Activated CD4-positive, alpha-beta T cell treated with anti-CD3 and anti-CD28 coated beads, Interleukin-2, Interleukin-4, amounts not matched to agents 100 ng/mL and 50 ng/mL, durations not matched to agents 16 hours and 8 hours (primary cell): ENCODE measurements at regions not wholly inside any gene's neighbourhood (a gene's known extent, or its start where the extent isn't known, plus 50 kb on each side); places are given as distances from the start of the nearest gene placed in this dataset.
"Not testable (repeated sequence)": the region's sequence is repeated elsewhere in the genome, so short reads cannot be mapped to it uniquely, and the experiment has no call there.

Experiments used
- DNase-seq: peaks from one replicate; pipeline ENCODE4 v3.0.0-alpha.2; 2020; ENCODE audit warnings: low spot score

DNA sequence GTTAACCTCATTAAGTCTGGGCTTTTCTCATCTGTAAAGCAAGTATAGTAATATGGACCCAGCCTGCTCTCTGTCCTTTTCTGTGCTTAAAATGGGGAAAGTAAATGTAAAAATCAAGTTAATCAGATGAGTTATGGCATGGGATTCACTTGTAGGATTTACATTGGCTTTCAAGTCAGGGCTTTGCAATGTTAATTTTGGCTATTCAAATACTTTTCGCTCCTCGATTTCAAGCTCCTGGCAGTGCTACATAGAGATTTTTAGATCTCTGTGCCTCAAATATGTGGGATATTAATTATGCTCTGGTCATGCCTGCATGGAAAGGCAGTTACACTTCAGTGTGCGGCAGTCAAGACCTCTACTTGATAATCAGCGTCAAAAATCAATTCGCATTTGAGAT is 709.8 kb downstream of the LTN1 start:
- no peak for DNase-seq

DNA sequence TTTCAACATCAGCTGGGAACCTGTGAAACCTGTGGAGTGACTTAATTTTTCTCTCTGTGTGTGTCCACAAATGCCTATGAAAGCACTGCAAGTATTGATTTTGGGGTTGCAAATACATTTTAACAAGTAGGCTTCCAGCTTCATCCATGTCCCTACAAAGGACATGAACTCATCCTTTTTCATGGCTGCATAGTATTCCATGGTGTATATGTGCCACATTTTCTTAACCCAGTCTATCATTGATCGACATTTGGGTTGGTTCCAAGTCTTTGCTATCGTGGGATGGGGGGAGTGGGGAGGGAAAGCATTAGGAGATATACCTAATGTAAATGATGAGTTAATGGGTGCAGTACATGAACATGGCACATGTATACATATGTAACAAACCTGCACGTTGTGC is 711.3 kb downstream of the LTN1 start:
- DNase-seq, result not testable (repeated sequence)

DNA sequence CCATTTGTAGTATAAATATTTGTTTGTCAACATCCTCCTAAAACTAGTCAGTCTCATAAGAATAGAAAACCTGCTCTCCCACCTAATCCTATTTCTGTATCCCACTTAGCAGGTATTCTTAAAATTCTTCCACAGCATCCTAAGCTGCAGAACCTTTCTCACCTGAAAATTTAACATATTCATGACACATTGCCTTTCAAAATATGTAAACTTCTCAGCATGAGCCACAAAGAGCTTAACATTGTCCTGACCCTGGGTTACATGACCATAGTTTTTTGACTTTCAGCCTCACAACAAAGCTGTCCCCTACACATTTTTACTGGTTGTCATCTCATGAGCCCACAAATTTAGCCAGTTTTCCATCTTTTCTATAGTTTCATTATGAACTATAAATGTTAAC is 712.1 kb downstream of the LTN1 start:
- no peak for DNase-seq

DNA sequence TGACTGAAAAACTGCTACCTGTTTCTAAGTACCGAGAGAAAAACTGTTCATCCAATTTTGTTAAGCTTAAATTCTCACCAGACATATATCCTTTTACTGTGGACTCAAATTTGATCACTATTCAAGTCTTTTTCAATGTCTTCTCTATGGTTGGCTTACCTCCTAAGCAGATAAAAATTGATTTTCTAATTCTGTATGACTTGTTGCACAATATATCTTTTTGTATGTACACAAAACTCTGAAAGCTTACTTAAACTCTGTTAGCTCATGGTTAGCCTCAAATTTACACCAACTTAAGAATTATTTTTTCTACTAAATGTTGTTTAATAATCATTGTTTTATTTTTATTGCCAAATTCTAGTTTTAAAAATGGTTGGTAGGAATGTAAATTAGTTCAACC is 715.4 kb downstream of the LTN1 start:
- DNase-seq, result no peak

DNA sequence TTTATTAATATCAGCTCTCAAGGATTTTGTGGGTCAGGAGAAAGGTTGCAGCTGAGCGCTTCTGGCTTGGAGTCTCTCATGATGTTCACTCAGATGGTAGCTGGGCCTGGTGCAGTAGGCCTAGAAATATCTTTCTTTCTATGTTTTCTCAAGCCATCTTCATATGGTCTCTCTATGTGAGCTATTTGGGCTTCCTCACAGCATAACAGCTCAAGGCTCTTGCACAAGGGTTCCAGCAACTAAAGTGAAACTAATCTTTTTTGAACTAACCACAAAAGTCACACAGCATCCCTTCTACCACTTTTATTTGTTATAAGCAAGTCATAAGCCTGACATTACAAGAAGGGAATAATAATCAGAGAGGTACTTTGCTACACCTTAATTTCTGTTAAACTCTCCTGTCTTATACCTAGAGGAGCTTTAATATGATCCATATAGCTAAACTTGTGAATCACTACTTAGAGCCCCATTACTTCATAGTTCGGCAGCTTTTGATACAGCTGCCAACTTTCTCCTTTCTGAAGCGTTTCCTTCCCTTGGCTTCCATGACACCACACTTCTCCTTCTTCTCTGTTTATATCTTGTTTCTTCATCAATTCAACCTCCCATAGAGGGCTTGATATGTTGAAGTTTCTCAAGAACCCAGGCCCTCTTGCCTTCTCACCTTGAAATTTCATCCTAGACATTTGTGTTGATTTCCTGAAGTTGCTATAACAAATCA is 720.2 kb downstream of the LTN1 start:
- DNase-seq, result no peak

DNA sequence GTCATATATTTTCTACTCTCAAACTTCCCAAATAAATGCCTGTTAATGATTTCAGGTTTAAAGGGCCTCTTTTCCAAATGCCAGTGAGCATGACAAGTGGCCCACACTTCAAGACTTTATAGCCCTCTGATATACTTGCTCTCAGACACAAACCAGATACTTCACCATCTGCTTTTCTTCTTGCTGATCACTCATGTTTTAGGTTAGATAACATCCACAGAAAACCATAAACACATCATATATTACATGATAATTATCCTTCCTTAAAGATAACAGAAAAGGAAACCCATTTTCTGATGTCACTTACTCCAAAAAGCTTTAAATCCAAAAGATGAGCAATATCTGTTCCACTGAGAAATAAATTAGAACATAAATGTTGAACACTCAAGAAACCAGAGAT is 723.5 kb downstream of the LTN1 start:
- no peak for DNase-seq

DNA sequence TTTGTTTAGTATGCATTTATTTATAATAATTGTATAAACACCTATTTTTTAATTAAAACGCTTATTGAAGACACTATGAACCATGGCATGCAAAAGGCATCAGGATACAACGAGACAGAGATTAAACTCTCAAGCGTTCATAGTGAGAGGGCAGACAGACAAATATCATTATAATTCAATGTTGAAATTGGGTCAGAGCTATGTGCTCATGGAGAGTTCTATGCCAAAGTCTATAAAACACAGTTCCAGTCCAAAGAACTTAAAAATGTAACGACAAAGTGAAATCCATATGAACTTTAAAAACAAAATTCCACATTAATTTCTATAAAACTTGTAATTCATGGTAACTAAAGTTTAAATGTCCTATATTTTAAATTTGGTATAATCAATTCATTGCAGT is 724.0 kb downstream of the LTN1 start:
- no peak for DNase-seq

DNA sequence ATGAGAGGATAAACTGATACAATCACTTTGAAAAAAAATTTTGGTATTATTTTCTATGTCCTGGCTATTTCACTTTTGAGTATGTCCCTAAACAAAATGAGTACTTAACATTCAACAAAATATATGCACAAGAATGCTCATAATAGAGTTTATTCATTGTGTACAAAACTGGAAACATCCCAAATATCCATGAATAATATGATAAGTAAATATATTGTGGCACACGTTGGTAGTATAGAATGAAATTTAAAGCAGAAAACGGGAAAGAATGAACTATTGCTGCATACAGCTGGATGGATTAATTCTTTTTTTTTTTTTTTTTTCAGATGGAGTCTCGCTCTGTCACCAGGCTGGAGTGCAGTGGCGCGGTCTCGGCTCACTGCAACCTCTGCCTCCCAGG is 725.2 kb downstream of the LTN1 start:
- no peak for DNase-seq

DNA sequence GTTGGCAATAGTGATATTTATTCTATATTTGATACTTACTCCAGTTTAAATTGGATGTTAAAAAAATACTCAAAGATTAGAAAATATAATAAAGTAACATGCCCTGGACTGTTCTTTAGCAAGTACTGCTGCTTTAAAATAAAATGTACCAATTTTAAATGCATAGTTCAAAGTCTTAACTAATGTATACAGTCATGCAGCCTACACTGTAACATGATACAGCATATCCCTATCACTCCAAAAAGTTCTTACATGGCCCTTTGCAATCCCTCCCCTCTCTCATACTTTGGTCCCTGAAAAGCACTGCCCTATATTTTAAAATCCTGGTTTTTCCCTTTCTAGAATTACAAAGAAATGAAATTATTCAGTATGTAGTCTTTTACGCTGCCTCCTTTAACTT is 726.6 kb downstream of the LTN1 start:
- no peak for DNase-seq

DNA sequence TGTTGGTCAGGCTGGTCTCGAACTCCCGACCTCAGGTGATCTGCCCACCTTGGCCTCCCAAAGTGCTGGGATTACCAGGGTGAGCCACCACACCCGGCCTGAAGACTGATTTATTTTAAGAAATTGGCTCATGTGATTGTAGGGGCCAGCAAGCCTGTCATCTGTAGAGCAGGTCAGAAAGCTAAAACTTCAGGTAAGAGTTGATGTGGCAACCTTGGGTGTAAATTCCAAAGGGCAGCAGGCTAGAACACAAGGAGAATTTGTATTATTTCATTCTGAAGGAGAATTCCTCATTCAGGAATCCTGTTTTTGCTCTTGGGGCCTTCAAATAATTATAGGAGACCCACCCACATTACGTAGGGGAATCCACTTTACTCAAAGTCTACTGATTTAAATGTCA is 728.7 kb downstream of the LTN1 start:
- no peak for DNase-seq

DNA sequence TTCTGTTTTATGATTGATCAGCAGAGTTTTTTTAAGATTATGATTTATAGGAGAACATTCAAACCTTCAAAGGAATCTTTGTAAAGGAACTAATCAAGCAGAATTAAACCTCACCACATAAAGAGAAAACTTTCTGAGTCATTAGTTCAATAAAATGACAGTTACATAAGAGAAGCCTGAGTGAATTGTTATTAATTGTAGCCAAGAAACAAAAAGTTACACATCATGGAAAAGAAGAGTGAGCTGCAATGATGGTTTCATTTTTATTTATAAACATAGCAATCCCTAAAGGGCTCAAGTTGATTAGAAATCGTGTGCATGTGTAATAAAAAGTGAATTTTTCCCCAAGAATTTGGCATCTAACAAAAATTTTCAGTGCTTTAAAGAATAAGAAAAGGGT is 731.4 kb downstream of the LTN1 start:
- no peak for DNase-seq

DNA sequence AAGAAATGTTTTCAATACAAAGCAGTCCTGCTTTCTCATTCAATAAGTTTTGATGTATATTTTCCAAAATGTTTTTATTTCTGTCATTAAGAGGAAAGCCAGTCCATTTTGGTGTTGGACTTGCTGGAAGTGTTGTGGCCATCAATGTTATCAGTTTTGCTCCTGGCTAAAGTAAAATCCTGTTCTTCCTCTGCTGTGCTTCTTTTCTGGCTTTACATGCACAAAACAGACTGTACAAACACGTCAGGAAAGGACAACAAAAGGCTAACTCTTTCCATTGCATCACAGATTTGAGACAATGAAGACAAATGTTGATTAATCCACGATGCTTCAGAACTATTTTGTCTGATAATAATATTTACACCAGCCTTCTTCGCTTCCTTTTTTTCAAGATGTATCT is 735.4 kb downstream of the LTN1 start:
- DNase-seq, result no peak

DNA sequence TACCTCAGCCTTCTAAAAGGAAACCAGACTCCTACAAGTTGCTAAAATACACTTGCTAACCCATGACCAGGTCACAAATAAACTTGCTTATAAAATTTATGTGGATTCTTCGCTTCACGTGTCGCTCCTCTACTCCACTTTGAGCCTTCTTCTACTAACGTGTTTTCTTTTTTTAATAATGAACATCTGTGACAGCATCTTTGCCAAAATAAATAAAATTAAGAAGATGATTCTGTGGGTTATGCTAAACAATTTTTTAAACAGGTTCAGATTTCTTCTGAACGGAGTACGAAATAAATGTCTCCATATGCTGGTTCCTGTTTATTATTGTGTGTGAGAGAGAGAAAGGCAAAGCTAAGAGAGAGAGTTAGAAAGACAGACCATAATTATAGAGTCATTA is 735.8 kb downstream of the LTN1 start:
- no peak for DNase-seq

DNA sequence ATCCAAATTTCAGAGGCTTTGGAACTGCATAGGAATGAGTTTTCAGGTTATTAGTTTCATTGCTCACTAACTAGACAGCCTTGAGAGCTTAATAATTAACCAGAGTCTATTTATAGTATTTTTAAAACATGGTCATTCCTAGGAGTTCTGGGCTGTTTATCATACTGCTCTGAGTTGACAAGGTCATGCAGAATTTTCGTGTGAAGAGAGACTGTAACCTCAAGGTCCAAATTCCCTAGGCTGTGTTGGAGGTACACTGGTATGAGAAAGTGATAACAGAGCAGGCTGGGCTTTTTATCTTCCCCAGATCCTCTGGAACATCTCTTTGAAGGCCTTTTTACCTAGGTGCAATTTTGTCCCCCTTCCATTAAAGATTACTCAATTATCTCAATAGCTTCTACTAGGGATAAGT is 736.3 kb downstream of the LTN1 start:
- DNase-seq, result no peak

DNA sequence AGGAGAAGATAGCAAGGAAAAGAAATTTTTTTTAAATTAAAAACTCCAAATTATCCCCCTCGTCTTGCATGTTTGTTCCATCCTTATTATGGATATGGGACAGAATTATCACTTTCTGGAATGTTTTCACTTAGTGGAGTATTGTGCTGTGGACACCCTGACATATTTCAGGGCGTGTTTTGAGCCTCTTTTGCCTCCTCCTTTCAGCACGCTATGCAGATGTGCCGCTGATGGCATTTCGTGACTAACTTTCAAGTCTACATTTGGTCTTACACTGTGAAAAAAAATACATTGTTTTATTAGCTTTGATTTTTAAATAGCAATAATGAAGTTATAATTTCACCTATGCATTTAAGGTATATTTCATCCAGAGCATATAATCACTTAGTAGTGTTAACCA is 738.7 kb downstream of the LTN1 start:
- DNase-seq, result no peak

DNA sequence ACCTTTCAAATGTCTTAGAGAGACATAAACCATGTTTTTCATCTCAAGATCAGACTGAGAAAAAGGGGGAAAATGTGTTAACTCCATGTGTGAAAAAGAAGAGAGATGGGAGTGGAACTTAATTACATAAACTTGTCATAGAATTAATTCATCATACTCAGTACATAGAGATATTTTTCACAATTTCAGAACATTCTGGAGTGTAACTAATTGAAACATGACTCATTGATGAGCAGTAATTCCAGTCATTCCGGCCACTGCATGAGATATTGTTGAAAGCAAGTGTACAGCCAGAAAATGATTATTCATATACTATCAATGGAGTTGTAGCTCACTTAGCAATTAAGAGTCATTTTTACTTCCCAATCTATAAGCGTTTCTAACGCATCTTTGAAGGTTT is 739.3 kb downstream of the LTN1 start:
- no peak for DNase-seq

DNA sequence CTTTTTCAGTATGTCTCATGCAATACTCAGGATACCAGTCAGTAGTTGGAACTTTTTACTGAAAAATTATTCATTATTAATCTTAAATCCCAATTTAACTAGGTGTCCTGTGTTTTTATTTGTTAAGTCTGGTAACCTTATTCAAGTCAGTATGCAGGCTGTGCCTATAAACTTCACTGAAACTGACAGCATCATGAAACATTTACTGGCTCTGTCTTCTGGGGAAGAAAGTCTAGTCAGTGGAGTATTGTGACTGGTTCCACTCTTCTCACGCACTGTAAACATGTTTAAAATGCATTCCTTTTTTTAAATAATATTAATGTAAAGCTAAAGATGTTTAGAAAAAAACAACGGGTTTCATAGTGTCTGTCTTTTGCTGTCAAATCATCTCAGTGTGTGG is 739.7 kb downstream of the LTN1 start:
- no peak for DNase-seq

DNA sequence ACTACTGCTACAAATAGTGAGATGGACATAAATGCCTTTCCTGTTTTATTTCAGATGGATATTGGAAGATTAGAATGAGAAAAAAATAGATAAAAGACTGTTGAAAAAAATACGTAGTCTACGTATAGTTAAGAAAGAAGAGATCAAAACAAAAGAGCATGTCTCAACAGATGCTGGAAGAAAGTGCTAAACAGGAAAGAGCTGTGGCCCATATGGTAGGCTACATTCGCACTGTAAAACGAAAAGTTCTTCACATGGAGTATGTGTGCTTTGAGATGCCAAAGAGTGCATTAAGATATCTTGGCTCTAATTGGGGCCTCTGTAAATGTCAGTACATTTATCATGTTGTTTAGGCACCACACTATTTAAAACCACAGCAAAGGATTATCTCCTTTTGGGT is 741.7 kb downstream of the LTN1 start:
- DNase-seq, result no peak

DNA sequence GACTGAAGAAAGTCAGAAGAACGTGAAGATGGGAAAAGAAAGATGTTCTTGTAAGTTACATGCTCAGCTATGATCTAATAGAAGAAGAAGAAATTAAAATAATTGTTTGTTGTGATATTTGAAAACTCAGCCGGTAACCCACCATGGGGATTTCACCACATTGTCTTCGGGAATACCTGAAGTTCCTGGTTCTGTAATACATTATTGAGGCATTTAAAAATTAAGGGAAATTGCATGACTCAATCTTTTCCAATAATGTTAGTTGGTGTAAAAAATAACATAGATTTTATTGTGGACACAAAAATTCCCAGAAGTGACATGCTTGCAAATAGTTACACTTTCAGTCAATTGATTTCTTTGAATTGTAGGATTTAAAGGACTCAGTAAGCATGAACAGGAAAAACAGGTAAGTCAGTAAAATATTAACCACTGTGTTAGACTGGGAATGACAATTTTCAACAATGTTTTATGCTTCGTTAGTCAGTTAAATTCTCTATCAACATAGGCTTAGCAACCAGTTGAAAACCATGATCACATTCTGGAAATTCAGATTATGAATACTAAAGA is 745.1 kb downstream of the LTN1 start:
- no peak for DNase-seq

DNA sequence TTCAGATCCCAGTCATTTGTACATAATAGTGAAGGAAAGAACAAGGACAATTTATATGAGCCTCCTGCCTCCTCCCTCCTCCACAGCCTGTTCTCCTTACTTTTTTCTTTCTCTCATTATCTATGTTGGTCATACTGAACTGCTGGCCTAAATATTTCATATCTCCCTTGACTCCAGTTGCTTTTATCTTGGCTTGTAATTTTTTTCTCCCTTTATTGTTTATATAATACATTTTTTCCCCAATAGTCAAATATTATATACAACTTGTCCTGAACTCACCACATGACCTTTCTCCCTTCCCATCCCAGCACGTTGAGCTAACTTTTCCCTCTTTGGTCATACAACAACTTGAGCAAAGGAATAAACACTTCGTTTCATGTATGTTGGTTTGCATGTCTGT is 752.1 kb downstream of the LTN1 start:
- no peak for DNase-seq

DNA sequence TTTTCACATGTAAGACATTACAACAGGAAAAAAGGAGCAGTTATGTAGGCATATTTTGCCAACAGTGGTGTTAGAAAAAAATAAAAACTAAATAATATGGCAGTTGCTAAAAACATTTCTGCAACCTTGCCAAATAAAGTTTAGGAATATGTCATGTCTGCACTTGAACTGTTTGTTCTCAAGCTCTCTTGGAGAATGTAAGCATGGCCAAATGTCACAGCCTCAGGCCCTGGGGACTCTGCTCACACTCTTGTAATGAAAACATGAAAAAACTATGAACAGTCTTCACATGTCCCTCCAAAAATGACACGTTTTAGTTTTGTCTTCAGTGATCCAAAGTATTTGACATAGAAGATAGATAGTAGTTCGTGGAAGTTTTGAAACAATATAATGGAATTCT is 753.3 kb downstream of the LTN1 start:
- DNase-seq, result no peak

DNA sequence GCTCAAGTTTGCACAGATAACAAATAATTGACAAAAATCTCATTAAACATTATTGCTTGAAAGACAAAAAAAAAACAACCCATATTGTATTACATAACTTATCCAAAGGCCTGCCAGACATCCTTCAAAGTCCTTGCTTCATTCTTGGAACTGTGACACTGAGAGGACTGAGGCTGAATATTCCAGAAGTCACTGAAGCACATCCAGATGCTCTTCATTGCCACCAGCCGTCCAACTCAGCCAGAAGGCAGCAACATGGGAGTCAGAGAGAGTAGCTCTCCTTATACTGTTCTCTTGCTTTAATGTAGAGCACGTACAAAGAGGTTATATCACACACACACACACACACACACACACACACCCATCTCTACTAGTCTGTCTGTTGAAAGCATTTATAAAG is 755.0 kb downstream of the LTN1 start:
- no peak for DNase-seq

DNA sequence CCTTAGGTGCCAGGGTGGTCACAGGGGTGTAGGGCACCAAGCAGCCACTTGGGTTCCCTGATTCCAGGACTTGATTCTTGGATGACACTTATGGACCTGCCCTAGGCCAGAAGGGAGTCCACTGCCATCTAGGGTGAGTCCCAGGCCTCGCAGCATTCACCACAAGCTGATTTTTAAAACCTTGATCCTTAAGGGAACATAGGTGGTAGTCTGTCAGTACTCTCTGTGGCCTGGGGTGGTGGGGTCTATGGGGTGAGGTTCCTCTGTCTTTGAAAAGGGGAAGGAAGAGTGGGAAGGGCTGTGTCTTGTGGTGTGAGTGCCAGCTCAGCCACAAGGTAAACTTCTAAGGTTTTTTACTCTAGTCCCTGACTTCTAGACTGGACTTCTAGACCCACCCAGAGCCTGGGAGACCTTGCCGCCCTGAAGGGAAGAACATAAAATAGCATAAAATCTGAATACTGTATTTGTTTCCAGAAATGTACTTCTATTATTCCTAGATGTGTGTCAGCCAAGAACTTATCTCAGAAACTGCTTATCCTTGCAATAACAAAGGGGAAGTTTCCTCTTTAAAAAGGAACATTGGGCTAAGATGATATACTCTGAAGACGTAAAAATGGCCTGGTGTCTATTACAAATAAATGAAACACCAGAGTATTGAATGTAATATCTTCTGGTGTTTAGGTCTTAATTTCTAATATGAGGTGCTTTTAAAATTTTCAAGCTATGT is 757.3 kb downstream of the LTN1 start:
- no peak for DNase-seq

DNA sequence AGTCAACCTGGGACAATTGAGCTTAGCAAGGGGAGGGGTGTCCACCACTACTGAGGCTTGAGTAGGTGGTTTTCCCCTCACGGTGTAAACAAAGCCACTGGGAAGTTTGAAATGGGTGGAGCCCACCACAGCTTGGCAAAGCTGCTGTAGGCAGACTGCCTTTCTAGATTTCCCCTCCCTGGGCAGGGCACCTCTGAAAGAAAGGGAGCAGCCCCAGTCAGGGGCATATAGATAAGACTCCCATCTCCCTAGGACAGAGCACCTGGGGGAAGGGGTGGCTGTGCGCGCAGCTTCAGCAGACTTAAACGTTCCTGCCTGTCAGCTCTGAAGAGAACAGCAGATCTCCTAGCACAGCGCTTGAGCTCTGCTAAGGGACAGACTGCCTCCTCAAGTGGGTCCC is 758.4 kb downstream of the LTN1 start:
- no peak for DNase-seq
